Ammon's horn (tissue), 1 donor: ENCODE measurements at regions not wholly inside any gene's neighbourhood (a gene's known extent, or its start where the extent isn't known, plus 50 kb on each side); places are given as distances from the start of the nearest gene placed in this dataset.
A peak's percentile ranks its signal among the peaks of the same experiment; 100 is the strongest.
"Not testable (repeated sequence)": the region's sequence is repeated elsewhere in the genome, so short reads cannot be mapped to it uniquely, and the experiment has no call there.

ENCODE experiments used
- DNase-seq: peaks from one replicate; pipeline ENCODE4 v3.0.0-alpha.2; 2016; ENCODE audit warnings: low spot score

GRCh38 chr12:58419905-58420304 lies 478.5 kb downstream of the ATP23 start:
- DNase-seq = no peak

GRCh38 chr12:58420503-58420902 lies 479.1 kb downstream of the ATP23 start:
- no peak for DNase-seq

- DNase-seq = no peak
Observed at GRCh38 chr12:58421990-58422389, 480.6 kb downstream of the ATP23 start.

DNA sequence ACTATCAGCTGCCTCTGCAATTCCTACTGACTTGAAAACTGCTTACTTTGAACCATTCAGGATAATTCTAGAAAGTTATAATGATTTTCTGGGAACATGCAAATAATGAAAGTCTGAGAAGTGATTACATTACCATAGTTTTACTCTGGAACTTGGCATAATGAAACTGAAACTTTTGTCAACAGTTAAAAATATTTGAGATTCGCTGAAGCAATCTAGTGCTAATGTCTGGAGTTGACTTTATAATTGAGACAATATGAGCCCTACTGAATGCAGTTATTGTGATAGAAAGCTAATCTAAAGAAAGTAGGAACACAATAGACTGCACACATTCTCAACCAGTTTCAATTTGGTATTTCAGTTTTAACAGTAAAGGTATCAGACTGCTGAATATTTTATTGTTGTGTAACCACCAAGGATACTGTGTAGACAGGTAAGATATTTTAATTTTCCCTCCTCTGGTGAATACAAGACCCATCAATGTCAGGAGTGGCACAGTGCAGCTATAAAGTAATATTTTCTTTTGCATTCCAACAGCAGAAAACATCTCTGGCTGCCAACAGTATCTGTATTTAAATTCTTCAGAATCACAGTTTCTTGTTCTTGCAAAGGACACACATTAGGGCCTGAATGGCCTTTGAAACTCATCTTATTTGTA lies 483.5 kb downstream of the ATP23 start:
- no peak for DNase-seq

- DNase-seq = peak; percentile 13
Observed at GRCh38 chr12:58425481-58426392, 484.4 kb downstream of the ATP23 start.

- DNase-seq = not testable (repeated sequence)
Observed at GRCh38 chr12:58426437-58426836, 485.1 kb downstream of the ATP23 start.

DNA sequence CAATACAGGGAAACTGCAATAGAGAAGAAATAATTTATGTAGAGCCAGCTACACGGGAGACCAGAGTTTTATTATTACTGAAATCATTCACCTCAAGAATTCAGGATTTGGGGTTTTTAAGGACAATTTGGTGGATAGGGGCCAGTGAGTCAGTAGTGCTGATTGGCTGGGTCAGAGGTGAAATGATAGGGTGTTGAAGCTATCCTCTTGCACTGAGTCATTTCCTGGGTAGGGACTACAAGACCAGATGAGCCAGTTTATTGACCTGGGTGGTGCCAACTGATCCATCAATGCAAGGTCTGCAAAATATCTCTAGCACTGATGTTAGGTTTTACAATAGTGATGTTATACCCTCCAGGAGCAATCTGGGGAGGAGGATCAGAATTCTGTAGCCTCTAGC lies 486.3 kb downstream of the LRIG3 start:
- no peak for DNase-seq

DNA sequence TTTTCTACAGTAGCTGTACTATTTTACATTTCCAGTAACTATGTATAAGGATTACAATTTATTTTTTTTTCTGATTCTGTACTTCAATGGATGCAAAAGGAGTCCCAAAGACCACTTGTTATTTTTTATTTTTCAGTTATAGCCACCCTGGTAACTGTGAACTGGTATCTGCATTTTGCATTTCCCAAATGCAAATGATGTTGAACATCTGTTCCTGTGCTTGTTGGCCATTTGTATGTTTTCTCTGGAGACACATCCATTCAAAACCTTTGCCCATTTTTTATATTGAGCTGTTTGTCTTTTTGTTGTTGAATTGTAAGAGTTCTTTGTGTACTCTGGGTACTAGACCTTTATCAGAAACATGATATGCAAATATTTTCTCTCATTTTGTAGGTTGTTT lies 485.6 kb downstream of the LRIG3 start:
- DNase-seq = no peak

DNA sequence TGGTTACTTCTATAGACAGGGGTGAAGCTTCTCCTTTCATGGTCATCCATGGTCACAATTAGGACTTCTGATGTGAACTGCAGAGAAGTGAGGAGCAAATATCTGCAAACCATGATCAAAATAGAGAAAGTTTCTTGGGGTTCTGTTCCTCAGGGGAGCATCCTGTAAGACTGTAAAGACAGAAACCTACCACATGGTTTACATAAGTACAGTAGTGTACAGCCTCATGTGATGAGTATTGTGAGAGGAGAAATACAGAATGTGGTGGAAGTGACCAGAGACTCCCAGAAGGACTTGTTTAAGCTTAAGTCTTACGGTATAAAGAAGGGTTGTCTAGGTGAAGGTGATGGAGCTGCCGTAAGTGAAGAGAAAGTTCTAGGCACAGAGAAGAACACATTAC lies 484.7 kb downstream of the LRIG3 start:
- DNase-seq = no peak

- DNase-seq = no peak
Observed at GRCh38 chr12:58441483-58441882, 478.8 kb downstream of the LRIG3 start.

DNA sequence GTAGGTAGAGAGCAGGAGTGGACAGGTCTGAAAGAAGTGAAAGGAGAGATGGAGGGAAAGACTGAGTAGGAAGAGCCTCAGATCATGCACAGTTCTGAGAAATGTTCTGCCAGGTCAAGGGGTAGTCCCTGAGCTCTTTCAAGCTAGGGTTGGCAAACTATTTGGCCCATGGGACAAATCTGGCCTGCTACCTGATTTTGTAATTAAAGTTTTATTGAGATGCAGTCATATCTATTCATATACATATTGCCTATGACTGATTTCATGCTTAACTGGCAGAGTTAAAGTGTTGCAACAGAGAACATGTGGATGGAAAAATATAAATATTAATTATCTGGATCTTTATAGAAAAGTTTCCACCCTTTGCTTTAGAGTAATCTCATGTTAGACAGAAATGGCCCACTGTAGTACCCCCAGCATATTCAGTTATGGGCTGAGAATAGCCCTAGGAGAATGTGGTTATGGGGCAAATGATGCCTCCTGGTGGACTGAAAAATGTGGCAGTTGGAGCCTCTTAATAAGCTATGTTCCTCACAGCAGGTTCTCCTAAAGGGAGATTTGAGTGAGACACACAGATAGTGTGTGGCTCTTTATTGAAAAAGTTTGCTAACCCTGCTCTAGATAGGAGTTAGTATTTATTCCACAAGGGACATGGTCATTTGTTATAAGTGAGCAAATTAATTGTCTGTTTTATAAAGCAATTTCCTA lies 476.9 kb downstream of the LRIG3 start:
- no peak for DNase-seq

DNA sequence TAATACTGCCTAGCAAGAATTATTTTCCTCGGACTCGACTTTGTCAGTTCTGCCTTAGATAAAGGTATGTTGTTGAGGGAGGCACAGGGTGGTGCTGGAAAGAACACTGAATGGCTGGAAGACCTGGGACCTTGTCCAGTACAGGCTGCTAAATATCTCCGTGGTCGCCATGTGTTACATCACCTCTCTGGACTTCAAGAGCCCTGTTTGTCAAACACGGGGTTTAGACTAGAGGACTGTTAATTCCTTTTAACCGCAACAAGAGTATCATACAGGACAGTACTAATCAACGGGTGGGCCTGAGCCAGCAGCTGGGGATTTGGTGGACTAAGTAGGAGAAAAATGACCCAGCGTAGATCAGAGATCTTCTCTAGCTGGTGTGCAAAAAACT lies 476.3 kb downstream of the LRIG3 start:
- no peak for DNase-seq

DNA sequence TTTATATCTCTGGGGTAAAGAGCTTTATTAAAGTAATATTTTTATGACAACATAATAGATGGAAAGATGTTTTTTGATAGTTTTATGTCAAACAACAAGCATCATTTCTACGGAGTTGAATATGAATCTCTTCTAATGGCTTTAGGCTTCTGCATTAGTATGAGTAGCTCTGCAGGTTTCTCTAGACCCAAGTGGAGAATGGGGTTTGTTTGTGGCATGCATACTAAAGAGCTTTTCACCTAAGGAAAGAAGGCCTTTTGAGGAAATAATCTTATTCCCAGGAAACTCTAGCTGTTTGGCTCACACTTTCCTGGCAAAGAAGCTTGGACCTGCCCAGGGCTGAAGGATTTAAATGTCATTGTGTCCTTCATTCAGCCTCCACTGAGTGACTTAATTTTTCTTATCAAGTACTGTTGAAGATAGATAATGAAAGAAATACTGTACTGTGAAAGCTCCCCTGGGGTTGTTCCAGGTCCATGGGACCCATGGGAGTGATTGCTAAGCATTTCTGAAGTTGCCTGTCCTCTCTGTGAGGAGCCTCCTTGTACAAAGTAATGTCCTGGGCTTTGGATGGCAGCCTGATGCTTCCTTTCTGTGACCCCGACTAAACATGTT lies 469.3 kb downstream of the LRIG3 start:
- DNase-seq = no peak

- no peak for DNase-seq
Observed at GRCh38 chr12:58452546-58452945, 467.8 kb downstream of the LRIG3 start.

GRCh38 chr12:58453306-58453705 lies 467.0 kb downstream of the LRIG3 start:
- no peak for DNase-seq

- DNase-seq = no peak
Observed at GRCh38 chr12:58455136-58455535, 465.2 kb downstream of the LRIG3 start.

- no peak for DNase-seq
Observed at GRCh38 chr12:58458102-58458501, 462.2 kb downstream of the LRIG3 start.

GRCh38 chr12:58459191-58459590 lies 461.1 kb downstream of the LRIG3 start:
- no peak for DNase-seq

DNA sequence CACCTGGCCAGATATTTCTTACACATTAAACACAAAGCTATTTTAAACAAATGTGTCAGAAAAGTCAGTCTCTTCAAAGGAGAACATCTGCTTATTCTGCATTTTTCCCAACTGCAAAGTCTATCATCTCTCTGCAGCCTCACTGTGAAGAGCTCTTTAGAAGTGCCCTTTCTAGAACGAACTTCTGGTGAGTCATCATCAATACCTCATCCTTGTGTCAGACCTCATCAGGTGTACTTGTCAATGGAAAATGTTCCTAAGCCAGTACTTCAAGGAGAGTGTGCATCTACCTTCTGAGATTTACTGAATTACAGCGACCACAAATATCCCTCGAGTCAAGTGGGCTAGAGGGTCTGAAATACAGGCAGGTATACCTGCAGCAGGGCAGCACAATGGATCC lies 457.3 kb downstream of the LRIG3 start:
- no peak for DNase-seq

DNA sequence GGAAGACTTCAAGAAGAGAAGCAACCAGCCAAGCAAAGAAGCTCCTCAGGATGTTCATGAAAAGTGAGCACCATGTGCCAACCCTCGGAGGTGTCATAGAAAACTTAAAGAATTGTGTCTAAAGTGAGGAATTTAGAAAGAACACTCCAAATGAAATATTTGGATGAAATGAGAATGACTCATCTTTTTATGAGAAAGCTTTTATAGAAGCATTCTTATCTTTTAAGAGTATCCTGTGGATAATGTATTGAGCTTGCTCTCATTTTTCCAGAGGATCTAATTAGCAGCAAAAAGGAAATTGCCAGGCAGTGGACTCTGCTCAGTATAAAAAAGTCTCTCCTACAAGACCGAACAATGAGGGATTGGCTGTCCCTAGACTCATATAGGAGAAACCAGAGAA lies 454.9 kb downstream of the LRIG3 start:
- no peak for DNase-seq

GRCh38 chr12:58470266-58471010 lies 449.9 kb downstream of the LRIG3 start:
- DNase-seq = no peak

- no peak for DNase-seq
Observed at GRCh38 chr12:58479401-58479800, 440.9 kb downstream of the LRIG3 start.
